Ascending aorta (tissue), 2 donors: ENCODE measurements at regions not wholly inside any gene's neighbourhood (a gene's known extent, or its start where the extent isn't known, plus 50 kb on each side); places are given as distances from the start of the nearest gene placed in this dataset.

ENCODE experiments used
- DNase-seq, 2 donors: peaks; one replicate each; pipeline ENCODE4 v3.0.0-alpha.2; 2019; ENCODE audit warnings: low spot score in 2 of 2
- H3K27ac ChIP-seq, 2 donors: fragments of 200-600 bp; sonication (generic); one replicate each; pipeline ENCODE4 v1.5.1; 2016 to 2017; ENCODE audit warnings: mild to moderate bottlenecking in 1 of 2
- H3K27me3 ChIP-seq: fragments of 200-600 bp; sonication (generic); one replicate; pipeline ENCODE4 v1.5.1; 2017
- H3K36me3 ChIP-seq, 2 donors: fragments of 200-600 bp; sonication (generic); one replicate each; pipeline ENCODE4 v1.5.1; 2016
- H3K4me1 ChIP-seq, 2 donors: fragments of 200-600 bp; sonication (generic); one replicate each; pipeline ENCODE4 v1.5.1; 2016 to 2017; ENCODE audit warnings: mild to moderate bottlenecking in 1 of 2
- H3K4me3 ChIP-seq, 2 donors: fragments of 200-600 bp; sonication (generic); one replicate each; pipeline ENCODE4 v1.5.1; 2016 to 2017; ENCODE audit warnings: mild to moderate bottlenecking in 1 of 2
- H3K9me3 ChIP-seq, 2 donors: fragments of 200-600 bp; sonication (generic); one replicate each; pipeline ENCODE4 v1.5.1; 2016
- intact Hi-C: fragments of 100-400 bp; cut with DNase I; formaldehyde crosslinking; loops from one replicate; pipeline ENCODE4 v1.15.1; 2023
- TF ChIP-seq, protein P1 (sequence below), 3 experiments: fragments of 200-600 bp in 2 of 3; fragments of 450-650 bp in 1 of 3; sonication (generic) in 2 of 3; IDR thresholded peaks; one replicate each; pipeline ENCODE4 v1.5.1; 2016 to 2019; ENCODE audit warnings: antibody characterized with exemption in 3 of 3, mild to moderate bottlenecking in 1 of 3, moderate library complexity in 1 of 3

DNA sequence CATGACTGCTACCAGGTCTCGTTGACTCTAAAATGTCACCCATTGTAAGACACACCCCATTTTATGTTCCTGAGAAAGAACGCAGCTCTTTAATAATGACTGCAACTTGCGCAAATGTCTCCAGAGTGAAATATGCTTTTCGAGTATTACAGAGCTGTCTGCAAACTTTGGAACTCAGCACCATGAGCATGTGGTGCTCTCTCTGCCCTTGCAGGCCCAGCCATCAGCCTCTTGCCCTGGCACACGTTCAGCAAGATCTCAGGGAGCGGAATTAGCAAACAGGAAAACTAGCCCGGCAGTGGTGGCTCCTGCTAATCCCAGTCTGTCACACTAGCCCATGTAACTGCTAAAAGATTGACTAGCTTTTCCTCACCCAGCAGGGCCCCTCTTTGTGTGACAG lies 114.5 kb upstream of the SLC1A3 start:
- Histone ChIP-seq H3K36me3 (no peaks in the 10 kb centered on the region), H3K9me3 (no peaks in the 10 kb centered on the region), H3K4me3 (no peak overlapping the region), H3K27me3 (no peaks in the 10 kb centered on the region), H3K4me1 (no peaks in the 10 kb centered on the region), H3K27ac (no peak overlapping the region)
- DNase-seq, result no peak
- TF ChIP-seq, protein P1, sequence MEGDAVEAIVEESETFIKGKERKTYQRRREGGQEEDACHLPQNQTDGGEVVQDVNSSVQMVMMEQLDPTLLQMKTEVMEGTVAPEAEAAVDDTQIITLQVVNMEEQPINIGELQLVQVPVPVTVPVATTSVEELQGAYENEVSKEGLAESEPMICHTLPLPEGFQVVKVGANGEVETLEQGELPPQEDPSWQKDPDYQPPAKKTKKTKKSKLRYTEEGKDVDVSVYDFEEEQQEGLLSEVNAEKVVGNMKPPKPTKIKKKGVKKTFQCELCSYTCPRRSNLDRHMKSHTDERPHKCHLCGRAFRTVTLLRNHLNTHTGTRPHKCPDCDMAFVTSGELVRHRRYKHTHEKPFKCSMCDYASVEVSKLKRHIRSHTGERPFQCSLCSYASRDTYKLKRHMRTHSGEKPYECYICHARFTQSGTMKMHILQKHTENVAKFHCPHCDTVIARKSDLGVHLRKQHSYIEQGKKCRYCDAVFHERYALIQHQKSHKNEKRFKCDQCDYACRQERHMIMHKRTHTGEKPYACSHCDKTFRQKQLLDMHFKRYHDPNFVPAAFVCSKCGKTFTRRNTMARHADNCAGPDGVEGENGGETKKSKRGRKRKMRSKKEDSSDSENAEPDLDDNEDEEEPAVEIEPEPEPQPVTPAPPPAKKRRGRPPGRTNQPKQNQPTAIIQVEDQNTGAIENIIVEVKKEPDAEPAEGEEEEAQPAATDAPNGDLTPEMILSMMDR (IDR thresholded peaks at IDR 0.05), result no peak
- intact Hi-C loops, result no loop called here

DNA sequence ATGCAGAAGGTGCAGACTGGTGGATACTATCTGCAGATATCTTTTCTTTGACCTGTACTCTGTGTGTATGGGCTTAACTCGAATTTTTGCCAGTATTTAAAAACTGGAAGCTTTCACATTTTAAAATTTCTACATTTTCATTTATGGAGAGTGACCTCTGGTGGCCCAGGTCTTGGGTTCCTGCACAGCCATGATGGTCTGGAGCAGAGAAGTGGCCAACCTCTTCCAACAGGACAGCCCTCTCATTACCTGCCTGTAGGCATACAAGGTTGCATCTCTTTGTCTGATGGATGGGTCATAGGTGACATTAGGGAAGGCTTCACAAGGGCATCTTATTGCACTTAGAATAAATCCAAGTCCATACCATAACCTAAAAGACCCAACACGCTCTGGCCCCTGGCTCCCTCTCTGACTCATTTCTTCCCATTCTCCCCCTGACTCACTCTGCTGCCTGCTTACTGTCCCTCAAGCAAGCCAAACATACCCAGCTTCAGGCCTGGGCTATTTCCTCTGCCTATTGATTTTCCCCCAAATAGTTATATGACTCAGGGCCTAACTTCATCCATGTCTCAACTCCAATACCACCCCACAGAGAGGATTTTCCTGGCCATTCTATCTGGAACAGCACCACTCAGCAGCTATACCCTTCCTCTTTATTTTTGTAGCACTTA lies 113.3 kb upstream of the SLC1A3 start:
- TF ChIP-seq, protein P1 (IDR thresholded peaks at IDR 0.05), result no peak
- DNase-seq, result no peak
- no peaks in the 10 kb centered on the region for H3K36me3 ChIP-seq
- no peaks in the 10 kb centered on the region for H3K9me3 ChIP-seq
- intact Hi-C loops, result no loop called here
- no peak overlapping the region for H3K27ac ChIP-seq
- H3K4me3 ChIP-seq, result no peak overlapping the region
- H3K27me3 ChIP-seq, result no peaks in the 10 kb centered on the region
- H3K4me1 ChIP-seq, result no peaks in the 10 kb centered on the region

DNA sequence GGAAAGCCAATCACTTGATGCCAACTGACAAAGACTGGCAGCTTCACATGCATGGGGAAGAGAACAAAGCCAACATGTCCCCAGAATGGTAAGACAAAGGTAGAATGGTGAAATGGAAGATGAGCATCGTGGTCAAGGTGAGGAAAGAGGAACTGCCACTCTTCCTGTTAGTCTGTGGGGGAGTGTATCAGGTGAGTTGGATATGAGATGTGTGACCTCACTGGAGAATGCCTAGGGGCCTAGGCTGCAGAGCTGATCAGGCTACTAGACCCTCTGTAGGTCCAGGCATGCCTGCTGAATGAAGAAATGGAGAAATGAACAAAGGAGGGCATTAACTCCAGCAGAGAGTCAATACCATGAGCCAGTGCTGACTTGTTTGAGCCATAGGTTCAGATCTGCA lies 112.4 kb upstream of the SLC1A3 start:
- no peak overlapping the region for H3K27ac ChIP-seq
- H3K27me3 ChIP-seq, result no peaks in the 10 kb centered on the region
- TF ChIP-seq, protein P1 (IDR thresholded peaks at IDR 0.05), result no peak
- no peaks in the 10 kb centered on the region for H3K4me1 ChIP-seq
- no peak overlapping the region for H3K4me3 ChIP-seq
- H3K36me3 ChIP-seq, result no peaks in the 10 kb centered on the region
- DNase-seq, result no peak
- H3K9me3 ChIP-seq, result no peaks in the 10 kb centered on the region
- intact Hi-C loops, result no loop called here

DNA sequence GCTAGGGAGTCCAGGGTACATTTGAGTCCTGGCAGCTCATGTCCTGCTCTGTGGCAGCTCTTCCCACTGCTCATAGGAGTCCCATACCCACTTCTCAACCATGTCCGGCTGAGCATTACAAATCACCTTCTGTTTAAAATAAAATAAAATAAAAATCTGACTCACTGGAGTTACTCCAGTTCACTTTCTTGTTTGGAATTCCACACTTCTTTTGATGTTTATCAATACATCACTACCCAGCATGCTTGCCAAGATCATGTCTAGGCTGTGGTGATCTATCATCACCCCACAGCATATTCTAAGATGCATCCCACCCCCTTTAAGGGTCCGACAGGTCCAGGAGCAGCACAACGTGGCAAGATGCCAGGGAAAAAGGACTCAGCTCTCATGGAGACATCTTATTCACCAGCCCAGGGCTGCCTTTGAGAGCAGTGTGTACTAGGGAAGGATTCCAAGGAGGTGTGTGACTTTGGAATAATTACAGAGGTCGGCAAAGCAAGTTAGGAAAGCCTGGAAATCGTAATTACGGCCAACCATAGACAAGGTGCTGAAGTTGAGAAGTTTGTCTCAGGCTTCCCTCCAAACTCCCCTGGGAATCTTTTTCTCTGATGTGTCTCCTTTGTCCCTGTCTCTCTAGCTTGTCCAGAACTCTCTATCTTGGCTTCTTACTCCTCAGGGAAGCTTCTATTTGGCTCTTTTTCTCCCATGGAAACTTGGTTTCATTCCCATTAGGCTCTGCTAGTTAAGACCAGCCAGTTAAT lies 111.4 kb upstream of the SLC1A3 start:
- Histone ChIP-seq H3K36me3 (no peaks in the 10 kb centered on the region), H3K27ac (no peak overlapping the region), H3K4me1 (no peaks in the 10 kb centered on the region), H3K9me3 (no peaks in the 10 kb centered on the region), H3K4me3 (no peak overlapping the region), H3K27me3 (no peaks in the 10 kb centered on the region)
- no peak for DNase-seq
- intact Hi-C loops, result no loop called here
- TF ChIP-seq, protein P1 (IDR thresholded peaks at IDR 0.05), result no peak

DNA sequence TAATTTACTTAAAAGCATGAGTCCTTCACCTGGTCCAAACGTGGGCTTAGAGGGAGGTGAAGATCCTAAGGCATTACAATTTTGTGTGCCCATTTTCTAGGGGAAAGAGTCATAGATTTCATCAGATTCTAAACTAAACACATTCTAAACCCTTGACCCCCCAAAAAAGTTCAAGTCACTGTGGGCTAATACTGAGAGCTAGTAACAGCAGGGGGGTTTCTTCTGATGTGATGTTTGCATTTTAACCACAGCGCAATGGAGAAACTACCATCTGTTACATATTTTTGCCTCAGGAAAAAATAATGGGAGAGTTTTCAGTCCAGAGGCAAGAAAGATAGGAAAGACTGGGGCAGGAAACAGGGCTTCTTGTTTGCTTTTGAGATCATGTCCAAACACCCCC lies 110.8 kb upstream of the SLC1A3 start:
- H3K4me3 ChIP-seq, result no peak overlapping the region
- H3K9me3 ChIP-seq, result no peaks in the 10 kb centered on the region
- no peaks in the 10 kb centered on the region for H3K27me3 ChIP-seq
- no peak for DNase-seq
- no peak overlapping the region for H3K27ac ChIP-seq
- intact Hi-C loops, result no loop called here
- H3K36me3 ChIP-seq, result no peaks in the 10 kb centered on the region
- no peaks in the 10 kb centered on the region for H3K4me1 ChIP-seq
- TF ChIP-seq, protein P1 (IDR thresholded peaks at IDR 0.05), result no peak
